IMR-90 (cell line): ENCODE measurements at regions not wholly inside any gene's neighbourhood (a gene's known extent, or its start where the extent isn't known, plus 50 kb on each side); places are given as distances from the start of the nearest gene placed in this dataset.

Experiments used
- ATAC-seq: fragments of 200-7000 bp; cut with Tn5 transposase; 2 replicates; pipeline ENCODE4 v1.9.1; 2020; ENCODE audit warnings: low read depth, mild to moderate bottlenecking, moderate library complexity
- BruUV-seq: library from RNA; stranded (reverse); fragments of 400-500 nt; replicated peaks from 2 replicates; lab custom pipeline; 2021; lab: Mats Ljungman, UMichigan
- CTCF ChIA-PET: fragments of 300-600 bp; formaldehyde crosslinking; extraction: SDS; loops from one replicate; lab custom pipeline; 2021; ENCODE audit warnings: antibody characterized with exemption; lab: Yijun Ruan, JAX
- POLR2A ChIA-PET: fragments of 300-600 bp; sonication (Branson Sonifier 250); formaldehyde crosslinking; loops from one replicate; lab custom pipeline; 2022; ENCODE audit warnings: antibody characterized with exemption; ENCODE audit not compliant: unreplicated experiment; lab: Charles Lee
- DNase-seq: peaks from one replicate; pipeline ENCODE4 v3.0.0; 2013
- H2AFZ ChIP-seq: replicated peaks from 2 replicates; pipeline ENCODE3; 2013; ENCODE audit warnings: low read length, mild to moderate bottlenecking; ENCODE audit not compliant: poor library complexity
- H2AK5ac ChIP-seq: 2 replicates; pipeline ENCODE4 v1.6.1; 2013; ENCODE audit warnings: low read depth, low read length, inconsistent platforms
- H2AK9ac ChIP-seq: replicated peaks from 2 replicates; pipeline ENCODE3; 2013; ENCODE audit warnings: mild to moderate bottlenecking, low read depth, low read length, moderate library complexity; ENCODE audit not compliant: poor library complexity
- H2BK120ac ChIP-seq: 2 replicates; pipeline ENCODE4 v1.6.1; 2013; ENCODE audit warnings: low read depth, low read length, inconsistent platforms
- H2BK15ac ChIP-seq: 3 replicates; pipeline ENCODE4 v1.6.1; 2013; ENCODE audit warnings: low read depth, low read length, inconsistent platforms
- H2BK20ac ChIP-seq: 2 replicates; pipeline ENCODE4 v1.6.1; 2013; ENCODE audit warnings: low read depth, mild to moderate bottlenecking, inconsistent platforms, low read length, moderate library complexity
- H2BK5ac ChIP-seq: 2 replicates; pipeline ENCODE4 v1.6.1; 2013; ENCODE audit warnings: mild to moderate bottlenecking, low read depth, low read length, inconsistent platforms; ENCODE audit not compliant: poor library complexity, severe bottlenecking
- H3K14ac ChIP-seq: replicated peaks from 2 replicates; pipeline ENCODE4 v1.6.1; 2013; ENCODE audit warnings: low read depth, low read length, inconsistent platforms
- H3K18ac ChIP-seq: 2 replicates; pipeline ENCODE4 v1.6.1; 2013; ENCODE audit warnings: low read depth, low read length, control low read depth
- H3K23ac ChIP-seq: 2 replicates; pipeline ENCODE4 v1.6.1; 2013; ENCODE audit warnings: low read depth, low read length, inconsistent platforms
- H3K27ac ChIP-seq: 2 replicates; pipeline ENCODE4 v1.5.1; 2013; ENCODE audit warnings: mild to moderate bottlenecking, control low read depth, low read length; ENCODE audit not compliant: insufficient read depth
- H3K27me3 ChIP-seq: 2 replicates; pipeline ENCODE4 v1.6.1; 2013; ENCODE audit warnings: low read length; ENCODE audit not compliant: control insufficient read depth, insufficient read depth
- H3K36me3 ChIP-seq: 2 replicates; pipeline ENCODE4 v1.6.1; 2013; ENCODE audit warnings: low read length, mixed read lengths; ENCODE audit not compliant: control insufficient read depth, insufficient read depth
- H3K4ac ChIP-seq: 2 replicates; pipeline ENCODE4 v1.6.1; 2013; ENCODE audit warnings: low read depth, low read length, inconsistent platforms
- H3K4me1 ChIP-seq: 2 replicates; pipeline ENCODE4 v1.6.1; 2013; ENCODE audit warnings: low read length, mixed read lengths; ENCODE audit not compliant: control insufficient read depth, insufficient read depth
- H3K4me2 ChIP-seq: 2 replicates; pipeline ENCODE4 v1.6.1; 2013; ENCODE audit warnings: low read depth, mild to moderate bottlenecking, control low read depth, low read length, moderate library complexity
- H3K4me3 ChIP-seq: 2 replicates; pipeline ENCODE4 v1.5.1; 2013; ENCODE audit warnings: low read depth, mild to moderate bottlenecking, control low read depth, low read length, moderate library complexity; ENCODE audit not compliant: insufficient read depth
- H3K56ac ChIP-seq: 2 replicates; pipeline ENCODE4 v1.6.1; 2013; ENCODE audit warnings: low read length, inconsistent platforms; ENCODE audit not compliant: insufficient read depth; ENCODE audit errors: extremely low read depth
- H3K79me1 ChIP-seq, 2 experiments: 2 replicates each; pipeline ENCODE4 v1.6.1; 2013; ENCODE audit warnings: low read length in 2 of 2, inconsistent platforms in 1 of 2, low read depth in 1 of 2
- H3K9ac ChIP-seq: 2 replicates; pipeline ENCODE4 v1.6.1; 2013; ENCODE audit warnings: low read depth, low read length, control low read depth
- H3K9me1 ChIP-seq: 2 replicates; pipeline ENCODE4 v1.6.1; 2013; ENCODE audit warnings: low read length, inconsistent platforms; ENCODE audit not compliant: insufficient read depth
- H3K9me3 ChIP-seq: 2 replicates; pipeline ENCODE4 v1.6.1; 2013; ENCODE audit warnings: low read length; ENCODE audit not compliant: control insufficient read depth, insufficient read depth
- H4K20me1 ChIP-seq: 2 replicates; pipeline ENCODE4 v1.6.1; 2013; ENCODE audit warnings: low read length, inconsistent platforms; ENCODE audit not compliant: insufficient read depth
- H4K5ac ChIP-seq: 2 replicates; pipeline ENCODE4 v1.6.1; 2013; ENCODE audit warnings: mild to moderate bottlenecking, low read depth, low read length, control low read depth
- H4K8ac ChIP-seq, 2 experiments: 2 replicates each; pipeline ENCODE4 v1.6.1; 2013; ENCODE audit warnings: low read depth in 2 of 2, low read length in 2 of 2, control low read depth in 1 of 2, inconsistent platforms in 1 of 2
- H4K91ac ChIP-seq: 2 replicates; pipeline ENCODE4 v1.6.1; 2013; ENCODE audit warnings: low read depth, low read length, inconsistent platforms; ENCODE audit not compliant: insufficient read depth
- BHLHE40 ChIP-seq: fragments of 150-350 bp; IDR thresholded peaks from 2 replicates; pipeline ENCODE4 v1.6.1; 2016; ENCODE audit warnings: mild to moderate bottlenecking, low read depth, low read length
- CHD1 ChIP-seq: IDR thresholded peaks from 2 replicates; pipeline ENCODE4 v1.6.1; 2012; ENCODE audit warnings: low read depth, low read length, improper control_type of control experiment
- ELK1 ChIP-seq: fragments of 150-350 bp; IDR thresholded peaks from 2 replicates; pipeline ENCODE4 v1.6.1; 2016; ENCODE audit warnings: low read depth, mild to moderate bottlenecking, low read length, moderate library complexity, borderline replicate concordance
- MAZ ChIP-seq: IDR thresholded peaks from 2 replicates; pipeline ENCODE4 v1.6.1; 2012; ENCODE audit warnings: low read depth, mild to moderate bottlenecking, low read length, improper control_type of control experiment, moderate library complexity, borderline replicate concordance
- MXI1 ChIP-seq: IDR thresholded peaks from 2 replicates; pipeline ENCODE4 v1.6.1; 2012; ENCODE audit warnings: low read depth, mild to moderate bottlenecking, low read length, moderate library complexity, borderline replicate concordance
- POLR2A ChIP-seq: IDR thresholded peaks from 2 replicates; pipeline ENCODE4 v1.6.1; 2012; ENCODE audit warnings: mild to moderate bottlenecking, low read depth, low read length
- WGBS, 2 experiments: methylation state at CpG; one replicate each; pipeline versions ENCODE4 v1.1.5 to v1.1.7; 2013; ENCODE audit warnings: missing lambda C conversion rate in 2 of 2; ENCODE audit not compliant: insufficient read length in 1 of 2; ENCODE audit errors: extremely low coverage in 2 of 2; 5-methylcytosine and 5-hydroxymethylcytosine counted together
- dilution Hi-C: fragments of 300-500 bp; cut with HindIII; formaldehyde crosslinking; loops from one replicate; pipeline ENCODE4 v1.14.3; 2018; ENCODE audit warnings: low sequenced_read_pairs; ENCODE audit not compliant: unreplicated experiment
- in situ Hi-C: fragments of 300-500 bp; cut with MboI; formaldehyde crosslinking; loops from 3 replicates; pipeline ENCODE4 v1.14.3; 2019; ENCODE audit warnings: low sequenced_read_pairs, inconsistent platforms, mixed read lengths
- intact Hi-C: fragments of 100-400 bp; cut with micrococcal nuclease; formaldehyde crosslinking; loops from 2 replicates; pipeline ENCODE4 v1.10.0; 2022

DNA sequence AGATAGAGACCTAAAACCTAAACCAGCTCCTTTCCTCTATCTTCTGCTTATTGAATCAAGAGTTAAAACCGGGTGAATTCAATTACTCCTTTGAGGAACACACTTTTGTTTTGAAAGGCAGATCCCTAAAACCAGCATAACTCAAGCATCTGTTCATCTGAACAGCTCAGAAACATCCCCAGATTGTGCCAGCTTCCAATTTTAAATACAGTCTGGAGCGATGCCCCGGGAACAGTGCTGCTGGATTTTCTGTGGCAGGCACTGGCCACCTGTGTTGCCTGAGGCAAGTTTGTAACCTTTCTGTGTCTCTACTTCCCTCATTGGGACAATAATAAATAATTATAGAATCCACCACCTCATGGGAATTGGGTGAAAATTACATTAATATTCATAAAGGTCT lies 281.4 kb upstream of the NFE2L3 start:
- Histone ChIP-seq H3K27ac (no peak overlapping the region), H3K23ac (no peak overlapping the region), H4K5ac (no peak overlapping the region), H3K56ac (no peak overlapping the region), H2AFZ (no peak overlapping the region), H3K9ac (no peak overlapping the region), H2BK120ac (no peak overlapping the region), H3K36me3 (no peaks in the 10 kb centered on the region), H2BK5ac (no peak overlapping the region), H3K4me1 (no peaks in the 10 kb centered on the region), H3K4me2 (no peak overlapping the region), H2AK5ac (no peak overlapping the region), H3K9me3 (no peaks in the 10 kb centered on the region), H3K79me1 (no peaks in the 10 kb centered on the region), H4K91ac (no peak overlapping the region), H4K20me1 (no peaks in the 10 kb centered on the region), H2BK20ac (no peak overlapping the region), H3K4ac (no peak overlapping the region), H3K27me3 (peaks cover 23% of the 10 kb centered on the region), H2BK15ac (no peak overlapping the region), H3K4me3 (no peak overlapping the region), H3K18ac (no peak overlapping the region), H4K8ac (no peak overlapping the region), H2AK9ac (no peak overlapping the region), H3K9me1 (no peaks in the 10 kb centered on the region), H3K14ac (no peak overlapping the region)
- ChIA-PET CTCF (no interaction called here), POLR2A (no interaction called here)
- intact Hi-C loops (no loop called here), dilution Hi-C loops (no loop called here), in situ Hi-C loops (no loop called here)
- no TSS peak for BruUV-seq
- no peak for DNase-seq
- WGBS, 2 experiments: 40% methylated on average over 1 of the region's 3 CpGs; no CpG with 5 or more reads in 1 of the 2 experiments
- ATAC-seq: no peak
- no peak for TF ChIP-seq POLR2A
- TF ChIP-seq MAZ: no peak
- no peak for TF ChIP-seq CHD1
- no peak for TF ChIP-seq MXI1
- TF ChIP-seq ELK1: no peak
- TF ChIP-seq BHLHE40: no peak
